BJ (cell line): ENCODE measurements at regions not wholly inside any gene's neighbourhood (a gene's known extent, or its start where the extent isn't known, plus 50 kb on each side); places are given as distances from the start of the nearest gene placed in this dataset.

Source experiments
- CTCF ChIA-PET: fragments of 350-600 bp; formaldehyde crosslinking; extraction: SDS; loops from one replicate; lab custom pipeline; 2021; ENCODE audit warnings: antibody characterized with exemption, inconsistent platforms; lab: Yijun Ruan, JAX
- POLR2A ChIA-PET: fragments of 300-600 bp; sonication (Branson Sonifier 250); formaldehyde crosslinking; extraction: SDS; loops from one replicate; lab custom pipeline; 2021; ENCODE audit warnings: antibody characterized with exemption; lab: Charles Lee
- DNase-seq: peaks from one replicate; pipeline ENCODE4 v3.0.0-alpha.2; 2011; ENCODE audit warnings: low read depth
- H3K27me3 ChIP-seq: 2 replicates; pipeline ENCODE4 v1.6.0; 2011; ENCODE audit warnings: low read length; ENCODE audit not compliant: control insufficient read depth, insufficient read depth
- H3K36me3 ChIP-seq: 2 replicates; pipeline ENCODE4 v1.5.1; 2011; ENCODE audit warnings: low read length; ENCODE audit not compliant: control insufficient read depth, insufficient read depth
- H3K4me3 ChIP-seq: 2 replicates; pipeline ENCODE4 v1.5.1; 2011; ENCODE audit warnings: low read depth, mild to moderate bottlenecking, control low read depth, low read length
- TF ChIP-seq, protein P1 (sequence below): IDR thresholded peaks from 2 replicates; pipeline ENCODE4 v1.5.1; 2011; ENCODE audit warnings: low read depth, mild to moderate bottlenecking, control low read depth, inconsistent platforms, low read length, moderate library complexity; ENCODE audit not compliant: insufficient read depth

- Histone ChIP-seq H3K27me3 (peaks cover 2% of the 10 kb centered on the region; the same call in 1 of the 2 replicates), H3K36me3 (no peaks in the 10 kb centered on the region), H3K4me3 (no peak overlapping the region)
- DNase-seq = no peak
- ChIA-PET CTCF (no interaction called here), POLR2A (no interaction called here)
- TF ChIP-seq, protein P1, sequence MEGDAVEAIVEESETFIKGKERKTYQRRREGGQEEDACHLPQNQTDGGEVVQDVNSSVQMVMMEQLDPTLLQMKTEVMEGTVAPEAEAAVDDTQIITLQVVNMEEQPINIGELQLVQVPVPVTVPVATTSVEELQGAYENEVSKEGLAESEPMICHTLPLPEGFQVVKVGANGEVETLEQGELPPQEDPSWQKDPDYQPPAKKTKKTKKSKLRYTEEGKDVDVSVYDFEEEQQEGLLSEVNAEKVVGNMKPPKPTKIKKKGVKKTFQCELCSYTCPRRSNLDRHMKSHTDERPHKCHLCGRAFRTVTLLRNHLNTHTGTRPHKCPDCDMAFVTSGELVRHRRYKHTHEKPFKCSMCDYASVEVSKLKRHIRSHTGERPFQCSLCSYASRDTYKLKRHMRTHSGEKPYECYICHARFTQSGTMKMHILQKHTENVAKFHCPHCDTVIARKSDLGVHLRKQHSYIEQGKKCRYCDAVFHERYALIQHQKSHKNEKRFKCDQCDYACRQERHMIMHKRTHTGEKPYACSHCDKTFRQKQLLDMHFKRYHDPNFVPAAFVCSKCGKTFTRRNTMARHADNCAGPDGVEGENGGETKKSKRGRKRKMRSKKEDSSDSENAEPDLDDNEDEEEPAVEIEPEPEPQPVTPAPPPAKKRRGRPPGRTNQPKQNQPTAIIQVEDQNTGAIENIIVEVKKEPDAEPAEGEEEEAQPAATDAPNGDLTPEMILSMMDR = no peak
Measured at GRCh38 chr15:70249616-70250015, 151.9 kb upstream of the TLE3 start.

DNA sequence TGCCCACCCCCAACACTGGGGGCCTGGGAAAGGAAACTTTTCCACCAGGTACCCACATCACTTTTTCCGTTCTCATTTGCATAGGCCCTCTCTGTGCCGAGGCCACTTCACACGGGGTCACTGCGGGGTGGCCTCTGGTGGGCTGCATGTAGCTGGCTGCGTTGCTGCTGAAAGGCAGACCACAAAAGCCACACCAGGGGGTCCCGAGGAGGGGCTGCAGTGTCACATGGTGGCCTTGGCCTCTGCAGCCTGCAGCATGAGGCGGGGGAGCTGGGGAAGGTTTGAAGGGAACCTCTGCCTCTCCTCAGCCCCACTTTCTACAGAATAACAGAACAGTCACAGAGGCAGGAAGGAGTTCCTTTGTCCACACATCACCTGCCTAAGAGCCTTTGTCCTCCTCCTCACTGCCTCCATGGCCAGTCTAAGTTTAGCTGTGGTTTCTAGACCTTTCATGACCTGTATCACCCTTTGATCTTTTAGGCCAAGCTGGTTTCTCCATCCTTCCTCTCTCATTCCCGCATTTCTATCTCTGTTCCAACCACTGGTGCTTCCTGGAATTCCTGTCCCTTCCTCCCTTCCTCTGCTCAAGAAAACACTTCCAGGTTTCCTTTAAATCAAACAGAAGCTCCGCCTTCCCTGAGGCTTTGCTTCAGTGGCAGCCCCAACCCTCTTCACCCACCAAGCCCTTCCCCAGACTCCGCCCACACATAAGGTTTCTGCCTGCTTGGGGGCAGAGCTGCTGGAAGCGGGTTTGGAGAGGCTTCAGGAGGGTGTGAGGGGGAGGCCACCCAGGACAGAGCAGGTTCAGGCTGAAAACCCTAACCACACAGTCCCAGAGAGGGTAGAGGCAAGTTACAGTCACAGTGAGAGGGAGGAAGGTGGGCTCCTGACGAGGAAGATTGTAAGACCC is 150.7 kb upstream of the TLE3 start:
- Histone ChIP-seq H3K4me3 (no peak overlapping the region), H3K27me3 (peaks cover 2% of the 10 kb centered on the region; the same call in 1 of the 2 replicates), H3K36me3 (no peaks in the 10 kb centered on the region)
- DNase-seq = no peak
- CTCF ChIA-PET = no interaction called here
- POLR2A ChIA-PET = no interaction called here
- TF ChIP-seq, protein P1 = no peak

DNA sequence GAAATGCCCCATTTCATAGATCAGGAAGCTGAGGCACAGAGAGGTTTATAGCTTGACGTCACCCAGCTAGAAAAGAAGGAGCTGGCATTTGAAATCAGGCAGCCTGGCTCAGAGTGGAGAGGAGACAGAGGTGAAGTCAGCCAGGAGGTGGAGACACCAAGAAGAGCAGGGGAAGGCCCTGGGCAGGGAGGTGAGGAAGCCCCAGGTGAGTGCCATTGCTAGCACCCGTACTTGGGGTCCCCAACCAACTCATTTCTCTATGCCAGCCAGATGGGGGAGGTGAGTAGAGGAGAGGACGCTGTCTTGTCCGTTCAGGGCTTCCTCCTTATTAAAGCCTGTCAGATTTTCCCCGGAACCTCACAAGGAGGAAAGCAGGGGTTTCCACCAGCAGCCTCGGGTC is 149.6 kb upstream of the TLE3 start:
- H3K4me3 ChIP-seq = no peak overlapping the region
- ChIA-PET POLR2A (no interaction called here), CTCF (interaction anchor here (1.3 kb wide), 1 partner anchor 491 kb away, joined by 3 read pairs; no protein-coding TSS in a partner anchor)

DNA sequence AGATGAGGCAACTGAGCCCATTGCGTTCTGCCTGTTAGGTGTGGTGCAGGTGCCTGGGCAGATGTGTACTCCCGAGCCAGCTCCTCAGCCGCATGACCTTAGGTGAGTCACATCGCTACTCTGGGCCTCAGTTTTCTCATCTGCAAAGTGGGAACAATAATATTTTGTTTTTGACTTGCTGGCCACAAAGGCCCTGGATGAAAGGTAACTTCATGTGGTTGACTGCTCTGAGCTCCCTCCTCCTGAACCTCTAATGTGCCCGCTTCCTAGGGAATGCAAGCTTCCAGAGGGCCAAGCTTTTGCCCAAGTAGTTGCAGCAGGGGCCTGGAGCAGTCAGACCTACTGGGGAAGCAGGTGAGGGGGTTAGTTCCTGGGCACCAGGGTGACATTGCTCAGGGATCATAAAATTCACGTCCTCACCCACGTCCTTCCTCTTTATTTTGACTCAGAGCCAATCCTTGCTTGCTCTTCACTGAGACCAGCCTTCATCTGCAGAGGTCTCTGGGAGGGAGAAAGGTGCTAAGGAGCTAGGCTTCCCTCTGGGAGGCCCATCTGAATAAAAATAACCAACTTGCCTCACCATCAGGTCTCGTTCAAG is 149.0 kb upstream of the TLE3 start:
- Histone ChIP-seq H3K27me3 (peaks cover 1% of the 10 kb centered on the region; the same call in 1 of the 2 replicates), H3K4me3 (no peak overlapping the region), H3K36me3 (no peaks in the 10 kb centered on the region)
- ChIA-PET POLR2A (no interaction called here), CTCF (interaction anchor here (1.3 kb wide), 1 partner anchor 490 kb away, joined by 3 read pairs; no protein-coding TSS in a partner anchor)
- TF ChIP-seq, protein P1 = no peak
- DNase-seq = no peak

More for the DNA sequence above, 149.6 kb upstream of the TLE3 start:
- TF ChIP-seq, protein P1 = no peak
- Histone ChIP-seq H3K36me3 (no peaks in the 10 kb centered on the region), H3K27me3 (peaks cover 2% of the 10 kb centered on the region; the same call in 1 of the 2 replicates)
- DNase-seq = no peak

- ChIA-PET POLR2A (no interaction called here), CTCF (interaction anchor here (1.3 kb wide), 1 partner anchor 490 kb away, joined by 3 read pairs; no protein-coding TSS in a partner anchor)
- H3K27me3 ChIP-seq = 0 out of 2 replicates have a peak, but pooled peaks cover 1% of the 10 kb centered on the region
- no peak for DNase-seq
- no peaks in the 10 kb centered on the region for H3K36me3 ChIP-seq
- TF ChIP-seq, protein P1 = no peak
- H3K4me3 ChIP-seq = no peak overlapping the region
Measured at GRCh38 chr15:70245932-70246622, 148.4 kb upstream of the TLE3 start.
